Thoracic aorta (tissue), 2 donors: ENCODE measurements at regions not wholly inside any gene's neighbourhood (a gene's known extent, or its start where the extent isn't known, plus 50 kb on each side); places are given as distances from the start of the nearest gene placed in this dataset.

Experiments used
- ATAC-seq: fragments of 150-250 bp; one replicate; pipeline ENCODE4 v1.8.0; 2017; ENCODE audit warnings: low read depth; ENCODE audit not compliant: insufficient number of reproducible peaks, low FRiP score
- DNase-seq: peaks from one replicate; pipeline ENCODE4 v3.0.0-alpha.2; 2020; ENCODE audit warnings: low spot score
- H3K27ac ChIP-seq, 2 donors: fragments of 200-600 bp; sonication (generic); 1 replicate in 1 of 2; 2 replicates in 1 of 2; pipeline ENCODE4 v1.5.1; 2016; ENCODE audit warnings: mild to moderate bottlenecking in 2 of 2, moderate library complexity in 2 of 2
- H3K27me3 ChIP-seq: fragments of 200-600 bp; sonication (generic); replicated peaks from 2 replicates; pipeline ENCODE4 v1.6.0; 2016; ENCODE audit warnings: mild to moderate bottlenecking; ENCODE audit not compliant: insufficient read depth
- H3K36me3 ChIP-seq: fragments of 200-600 bp; sonication (generic); one replicate; pipeline ENCODE4 v1.5.1; 2016
- H3K4me1 ChIP-seq, 2 donors: fragments of 200-600 bp; sonication (generic); 1 replicate in 1 of 2; 2 replicates in 1 of 2; pipeline versions ENCODE4 v1.5.1 to v1.6.0; 2016; ENCODE audit warnings: low read depth in 2 of 2, mild to moderate bottlenecking in 1 of 2; ENCODE audit not compliant: control insufficient read depth in 1 of 2
- H3K4me3 ChIP-seq: fragments of 200-600 bp; sonication (generic); 2 replicates; pipeline ENCODE4 v1.5.1; 2016; ENCODE audit warnings: mild to moderate bottlenecking
- H3K9me3 ChIP-seq: fragments of 200-600 bp; sonication (generic); 2 replicates; pipeline ENCODE4 v1.5.1; 2016
- CTCF ChIP-seq: fragments of 200-600 bp; sonication (generic); IDR thresholded peaks from one replicate; pipeline ENCODE4 v1.5.1; 2019; ENCODE audit warnings: antibody characterized with exemption

- ATAC-seq (no peak), DNase-seq (no peak)
- Histone ChIP-seq H3K4me3 (no peak overlapping the region), H3K9me3 (no peaks in the 10 kb centered on the region), H3K27me3 (no peaks in the 10 kb centered on the region), H3K4me1 (no peaks in the 10 kb centered on the region), H3K36me3 (no peaks in the 10 kb centered on the region), H3K27ac (no peak overlapping the region)
- TF ChIP-seq CTCF, result no peak
These were observed 303.1 kb downstream of the SS18 start for GRCh38 chr18:25787276-25787675.

GRCh38 chr18:25786758-25787157 is 303.7 kb downstream of the SS18 start:
- no peaks in the 10 kb centered on the region for H3K4me1 ChIP-seq
- H3K4me3 ChIP-seq, result no peak overlapping the region
- H3K36me3 ChIP-seq, result no peaks in the 10 kb centered on the region
- H3K27me3 ChIP-seq, result no peaks in the 10 kb centered on the region
- no peak for TF ChIP-seq CTCF
- ATAC-seq (no peak), DNase-seq (no peak)
- no peaks in the 10 kb centered on the region for H3K9me3 ChIP-seq
- no peak overlapping the region for H3K27ac ChIP-seq

- no peak for ATAC-seq
These were observed 310.3 kb downstream of the SS18 start for GRCh38 chr18:25780105-25780504.

GRCh38 chr18:25771796-25772195 is 318.6 kb downstream of the SS18 start:
- Histone ChIP-seq H3K36me3 (no peaks in the 10 kb centered on the region), H3K27ac (no peak overlapping the region), H3K4me1 (no peaks in the 10 kb centered on the region), H3K4me3 (no peak overlapping the region), H3K27me3 (no peaks in the 10 kb centered on the region), H3K9me3 (no peaks in the 10 kb centered on the region)
- ATAC-seq, result no peak
- no peak for DNase-seq
- no peak for TF ChIP-seq CTCF

More at GRCh38 chr18:25780105-25780504, 310.3 kb downstream of the SS18 start:
- no peaks in the 10 kb centered on the region for H3K36me3 ChIP-seq
- H3K27ac ChIP-seq, result no peak overlapping the region
- no peaks in the 10 kb centered on the region for H3K4me1 ChIP-seq
- no peaks in the 10 kb centered on the region for H3K9me3 ChIP-seq
- no peak for DNase-seq
- no peaks in the 10 kb centered on the region for H3K27me3 ChIP-seq
- TF ChIP-seq CTCF, result no peak
- H3K4me3 ChIP-seq, result no peak overlapping the region

DNA sequence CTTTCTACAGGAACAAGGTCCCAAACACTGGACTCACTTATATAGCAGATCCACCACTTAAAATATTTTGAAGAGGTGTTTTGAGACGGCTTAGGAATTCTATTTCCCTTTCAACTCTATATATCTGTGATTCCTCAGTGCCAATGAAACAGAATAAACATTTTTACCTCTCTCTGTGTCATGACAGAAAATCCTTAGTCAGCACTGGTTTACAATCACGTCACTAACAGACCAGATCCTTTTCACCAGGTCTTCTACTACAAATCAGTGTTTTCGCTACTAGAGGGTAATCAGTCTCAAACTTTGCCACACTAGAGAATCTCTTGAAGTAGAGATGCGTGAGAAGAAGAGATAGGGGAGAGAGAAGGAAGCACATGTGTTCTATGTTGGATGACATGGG is 325.6 kb downstream of the SS18 start:
- H3K27me3 ChIP-seq, result no peaks in the 10 kb centered on the region
- H3K27ac ChIP-seq, result no peak overlapping the region
- no peak overlapping the region for H3K4me3 ChIP-seq
- DNase-seq (no peak), ATAC-seq (no peak)
- no peaks in the 10 kb centered on the region for H3K36me3 ChIP-seq
- no peaks in the 10 kb centered on the region for H3K4me1 ChIP-seq
- no peaks in the 10 kb centered on the region for H3K9me3 ChIP-seq
- TF ChIP-seq CTCF, result no peak
